Muscle of leg (tissue), 3 donors: ENCODE measurements at regions not wholly inside any gene's neighbourhood (a gene's known extent, or its start where the extent isn't known, plus 50 kb on each side); places are given as distances from the start of the nearest gene placed in this dataset.

ENCODE experiments used
- DNase-seq: peaks from one replicate; pipeline ENCODE4 v3.0.0; 2013
- H3K27ac ChIP-seq: one replicate; pipeline ENCODE4 v1.5.1; 2013; ENCODE audit warnings: mild to moderate bottlenecking, low read length, control low read depth
- H3K27me3 ChIP-seq: one replicate; pipeline ENCODE4 v1.6.1; 2013; ENCODE audit warnings: low read length; ENCODE audit not compliant: control insufficient read depth, insufficient read depth
- H3K36me3 ChIP-seq: one replicate; pipeline ENCODE4 v1.6.1; 2013; ENCODE audit warnings: low read length; ENCODE audit not compliant: control insufficient read depth, insufficient read depth
- H3K4me1 ChIP-seq: one replicate; pipeline ENCODE4 v1.6.1; 2013; ENCODE audit warnings: low read length; ENCODE audit not compliant: control insufficient read depth, insufficient read depth
- H3K4me3 ChIP-seq: one replicate; pipeline ENCODE4 v1.5.1; 2013; ENCODE audit warnings: low read length, control low read depth
- H3K9me3 ChIP-seq: replicated peaks from 2 replicates; pipeline ENCODE4 v1.6.1; 2013; ENCODE audit warnings: low read depth, low read length; ENCODE audit not compliant: control insufficient read depth
- WGBS: methylation state at CpG from one replicate; pipeline ENCODE4 v1.1.5; 2013; ENCODE audit warnings: missing lambda C conversion rate; ENCODE audit not compliant: insufficient coverage; 5-methylcytosine and 5-hydroxymethylcytosine counted together

GRCh38 chr5:135212361-135213026 lies 178.5 kb upstream of the PITX1 start:
- peak; percentile 63 for DNase-seq
- Histone ChIP-seq H3K36me3 (no peaks in the 10 kb centered on the region), H3K9me3 (no peaks in the 10 kb centered on the region), H3K4me3 (no peak overlapping the region), H3K27ac (no peak overlapping the region), H3K27me3 (peaks cover 7% of the 10 kb centered on the region), H3K4me1 (peaks cover 40% of the 10 kb centered on the region)
- 40% methylated on average over 4 of the region's 10 CpGs for WGBS

GRCh38 chr5:135211791-135212190 lies 177.8 kb upstream of the PITX1 start:
- Histone ChIP-seq H3K27me3 (peaks cover 7% of the 10 kb centered on the region), H3K4me3 (no peak overlapping the region), H3K4me1 (peaks cover 40% of the 10 kb centered on the region), H3K27ac (no peak overlapping the region), H3K9me3 (no peaks in the 10 kb centered on the region), H3K36me3 (no peaks in the 10 kb centered on the region)
- no CpG with 5 or more reads among the region's 2 CpGs for WGBS
- DNase-seq: no peak

- DNase-seq: no peak
- WGBS: 67% methylated on average over 1 of the region's 9 CpGs
- Histone ChIP-seq H3K4me3 (no peak overlapping the region), H3K27ac (no peak overlapping the region), H3K36me3 (no peaks in the 10 kb centered on the region), H3K4me1 (peaks cover 40% of the 10 kb centered on the region), H3K27me3 (peaks cover 4% of the 10 kb centered on the region), H3K9me3 (no peaks in the 10 kb centered on the region)
Measured at GRCh38 chr5:135211083-135211790, 177.2 kb upstream of the PITX1 start.

- WGBS: 79% methylated on average over 8 of the region's 10 CpGs
- no peak overlapping the region for H3K27ac ChIP-seq
- H3K27me3 ChIP-seq: peaks cover 4% of the 10 kb centered on the region
- H3K9me3 ChIP-seq: no peaks in the 10 kb centered on the region
- peaks cover 40% of the 10 kb centered on the region for H3K4me1 ChIP-seq
- H3K36me3 ChIP-seq: no peaks in the 10 kb centered on the region
- H3K4me3 ChIP-seq: no peak overlapping the region
- DNase-seq: no peak
Measured at GRCh38 chr5:135210286-135211055, 176.4 kb upstream of the PITX1 start.

- Histone ChIP-seq H3K9me3 (no peaks in the 10 kb centered on the region), H3K4me3 (no peak overlapping the region), H3K27ac (no peak overlapping the region), H3K36me3 (no peaks in the 10 kb centered on the region), H3K4me1 (peaks cover 40% of the 10 kb centered on the region), H3K27me3 (peaks cover 4% of the 10 kb centered on the region)
- no peak for DNase-seq
- WGBS: 46% methylated on average over 3 of the region's 11 CpGs
Measured at GRCh38 chr5:135208903-135209721, 175.1 kb upstream of the PITX1 start.

- Histone ChIP-seq H3K4me1 (peaks cover 36% of the 10 kb centered on the region), H3K4me3 (no peak overlapping the region), H3K9me3 (no peaks in the 10 kb centered on the region), H3K36me3 (no peaks in the 10 kb centered on the region), H3K27me3 (peaks cover 2% of the 10 kb centered on the region), H3K27ac (no peak overlapping the region)
- DNase-seq: no peak
- 90% methylated on average over 1 of the region's 2 CpGs for WGBS
Measured at GRCh38 chr5:135208555-135208902, 174.5 kb upstream of the PITX1 start.

- Histone ChIP-seq H3K36me3 (no peaks in the 10 kb centered on the region), H3K27me3 (no peaks in the 10 kb centered on the region), H3K27ac (no peak overlapping the region), H3K4me1 (peaks cover 31% of the 10 kb centered on the region), H3K9me3 (no peaks in the 10 kb centered on the region), H3K4me3 (no peak overlapping the region)
- 83% methylated on average over 1 of the region's 6 CpGs for WGBS
- no peak for DNase-seq
Measured at GRCh38 chr5:135207866-135208265, 173.8 kb upstream of the PITX1 start.

GRCh38 chr5:135206862-135207261 lies 172.8 kb upstream of the PITX1 start:
- Histone ChIP-seq H3K4me3 (no peak overlapping the region), H3K36me3 (no peaks in the 10 kb centered on the region), H3K9me3 (no peaks in the 10 kb centered on the region), H3K4me1 (peaks cover 22% of the 10 kb centered on the region), H3K27ac (no peak overlapping the region), H3K27me3 (no peaks in the 10 kb centered on the region)
- no peak for DNase-seq
- 100% methylated on average over 2 of the region's 3 CpGs for WGBS

- WGBS: no CpG with 5 or more reads among the region's 3 CpGs
- H3K27ac ChIP-seq: no peak overlapping the region
- H3K4me3 ChIP-seq: no peak overlapping the region
- no peaks in the 10 kb centered on the region for H3K9me3 ChIP-seq
- no peaks in the 10 kb centered on the region for H3K36me3 ChIP-seq
- no peak for DNase-seq
- H3K4me1 ChIP-seq: peaks cover 15% of the 10 kb centered on the region
- H3K27me3 ChIP-seq: no peaks in the 10 kb centered on the region
Measured at GRCh38 chr5:135205632-135206349, 171.8 kb upstream of the PITX1 start.
